CD4-positive, alpha-beta T cell treated with Interleukin-10 for 1 hour (primary cell): ENCODE measurements at regions not wholly inside any gene's neighbourhood (a gene's known extent, or its start where the extent isn't known, plus 50 kb on each side); places are given as distances from the start of the nearest gene placed in this dataset.
"Not testable (repeated sequence)": the region's sequence is repeated elsewhere in the genome, so short reads cannot be mapped to it uniquely, and the experiment has no call there.

Experiments
- DNase-seq: peaks from one replicate; pipeline ENCODE4 v3.0.0-alpha.2; 2020

DNA sequence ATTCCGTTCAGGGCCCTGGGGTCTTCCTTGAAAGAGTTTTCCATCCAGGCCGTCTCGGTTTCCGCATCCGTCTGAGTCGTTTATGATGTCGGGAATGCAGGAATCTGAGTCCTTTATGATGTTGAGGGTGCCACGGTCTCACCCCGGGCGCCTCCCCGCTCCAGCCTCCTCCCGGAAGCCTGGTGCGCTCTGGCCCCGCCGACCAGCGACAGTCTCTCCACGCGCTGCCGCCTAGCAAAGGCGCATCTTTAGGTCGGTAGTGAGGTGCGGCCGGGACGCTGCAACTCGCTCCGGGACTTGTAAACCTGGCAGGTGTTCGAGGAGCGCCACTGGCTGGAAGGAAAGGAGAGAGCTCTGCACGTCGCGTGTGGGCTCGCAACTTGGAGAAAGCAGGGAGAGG is 132.6 kb downstream of the FAM72C start:
- not testable (repeated sequence) for DNase-seq

DNA sequence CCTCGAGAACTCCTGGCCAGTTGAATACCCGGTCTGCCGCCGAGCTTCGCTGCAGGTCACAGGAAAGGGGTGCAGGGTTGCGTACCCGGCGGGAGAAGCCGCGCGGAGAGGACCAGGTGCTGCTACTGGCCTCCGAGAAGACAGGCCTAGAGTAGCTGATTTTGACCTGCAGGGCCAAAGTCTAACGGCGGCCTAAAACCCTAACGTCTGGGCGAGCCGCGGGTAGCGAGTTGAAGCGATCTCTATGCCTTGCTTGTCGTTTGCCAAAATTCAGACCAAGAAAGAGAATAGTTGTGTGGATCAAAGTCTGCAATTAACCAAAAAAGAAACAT is 133.2 kb downstream of the FAM72C start:
- DNase-seq, result not testable (repeated sequence)

DNA sequence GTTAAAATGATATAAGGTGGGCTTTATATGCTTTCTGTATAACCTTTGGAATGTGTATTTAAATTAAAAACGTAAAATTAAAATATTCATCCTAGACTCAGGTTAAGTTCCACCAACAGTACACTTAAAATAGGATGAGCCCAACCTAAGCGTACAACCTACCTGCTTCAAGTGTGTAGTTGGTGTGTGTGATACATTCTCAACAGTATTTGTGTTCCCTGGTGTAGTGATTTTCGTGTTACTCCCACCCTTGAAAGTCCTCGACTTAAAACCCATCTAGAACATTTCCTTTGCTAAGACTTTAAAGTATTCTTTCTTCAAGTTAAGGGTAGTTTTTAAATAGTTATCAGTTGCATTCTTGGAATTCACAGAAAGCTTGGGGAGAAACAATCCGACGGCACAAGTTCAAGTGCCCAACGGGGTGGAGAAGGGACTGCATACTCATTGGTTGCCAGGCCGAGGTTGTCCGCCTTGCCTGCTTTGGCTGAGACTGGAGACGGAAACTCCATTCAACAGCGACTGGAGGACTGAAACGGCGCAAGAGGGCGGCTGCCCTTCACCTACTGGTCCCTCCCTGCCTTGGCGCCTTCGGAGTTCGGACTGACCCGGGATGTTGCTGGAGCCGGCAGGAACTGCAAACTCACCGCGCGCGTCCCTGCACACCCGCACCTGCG is 133.7 kb downstream of the FAM72C start:
- DNase-seq, result not testable (repeated sequence)

GRCh38 chr1:143833376-143833775 is 138.4 kb downstream of the FAM72C start:
- not testable (repeated sequence) for DNase-seq

GRCh38 chr1:143832379-143832716 is 139.4 kb downstream of the FAM72C start:
- not testable (repeated sequence) for DNase-seq

GRCh38 chr1:143831479-143832378 is 140.1 kb downstream of the FAM72C start:
- not testable (repeated sequence) for DNase-seq

DNA sequence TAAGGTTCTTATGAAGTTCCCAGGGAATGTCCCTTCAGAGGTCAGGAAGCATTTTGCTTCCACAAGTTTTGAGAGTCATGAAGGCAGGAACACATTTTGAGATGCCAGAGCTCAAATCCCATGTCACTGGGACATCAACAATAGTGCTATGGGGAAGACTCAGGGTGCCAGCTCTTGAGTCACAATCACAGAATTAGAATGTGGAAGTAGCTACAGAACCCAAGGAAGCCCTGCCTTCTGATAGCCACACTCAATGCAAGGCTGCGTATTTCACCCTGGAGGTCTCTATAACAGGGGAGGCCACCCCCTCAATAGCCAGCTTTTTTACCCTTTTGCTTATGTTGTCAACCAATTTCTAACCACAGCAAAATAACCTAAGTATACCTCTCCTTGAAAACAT is 145.6 kb downstream of the FAM72C start:
- not testable (repeated sequence) for DNase-seq

GRCh38 chr1:143824266-143824665 is 147.5 kb downstream of the FAM72C start:
- DNase-seq, result not testable (repeated sequence)

DNA sequence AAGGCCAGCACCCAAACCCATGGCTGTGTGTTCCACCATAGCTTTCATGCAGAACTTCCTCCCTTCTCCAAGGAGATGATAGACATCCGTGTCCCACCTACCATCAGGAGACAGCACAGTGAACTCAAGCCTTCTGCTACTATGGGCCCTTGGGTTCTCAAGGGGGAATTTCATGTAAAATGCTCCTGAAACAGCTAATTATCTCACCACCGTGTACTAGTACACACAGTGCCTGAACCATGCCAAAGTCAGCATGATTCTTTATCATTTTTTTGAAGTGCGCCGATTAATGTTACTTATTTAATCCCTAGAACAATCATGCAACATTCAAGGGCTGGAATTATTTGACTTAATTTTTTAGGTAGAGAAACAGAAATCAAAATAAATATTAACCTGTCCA is 151.7 kb downstream of the FAM72C start:
- not testable (repeated sequence) for DNase-seq

- not testable (repeated sequence) for DNase-seq
Observed at GRCh38 chr1:143816369-143816768, 155.4 kb downstream of the FAM72C start.

GRCh38 chr1:143805374-143805773 is 166.4 kb downstream of the FAM72C start:
- not testable (repeated sequence) for DNase-seq

GRCh38 chr1:143804707-143805356 is 167.0 kb downstream of the FAM72C start:
- not testable (repeated sequence) for DNase-seq

DNA sequence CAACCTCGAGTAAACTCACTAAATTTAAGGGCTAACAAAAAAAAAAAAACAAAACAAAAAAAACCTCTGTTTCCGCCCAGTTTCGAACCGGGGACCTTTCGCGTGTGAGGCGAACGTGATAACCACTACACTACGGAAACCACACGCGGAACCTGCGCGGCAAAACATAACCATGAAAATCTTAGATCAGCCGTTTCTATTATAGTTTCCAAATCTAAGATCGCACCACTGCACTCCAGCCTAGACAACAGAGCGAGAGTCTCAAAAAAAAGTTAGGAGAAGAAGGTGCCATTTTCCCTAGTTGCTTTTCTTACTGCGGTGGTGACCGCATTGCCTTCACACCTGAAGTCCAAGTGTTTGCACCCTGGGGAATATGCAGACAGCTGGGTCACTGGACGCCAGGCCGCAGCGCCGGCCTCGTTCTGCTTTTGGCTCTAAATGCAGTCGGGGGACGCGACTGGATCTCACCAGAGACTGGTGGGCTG is 167.8 kb downstream of the FAM72C start:
- DNase-seq, result peak; percentile 44

- DNase-seq, result not testable (repeated sequence)
Observed at GRCh38 chr1:143803095-143803494, 168.7 kb downstream of the FAM72C start.

DNA sequence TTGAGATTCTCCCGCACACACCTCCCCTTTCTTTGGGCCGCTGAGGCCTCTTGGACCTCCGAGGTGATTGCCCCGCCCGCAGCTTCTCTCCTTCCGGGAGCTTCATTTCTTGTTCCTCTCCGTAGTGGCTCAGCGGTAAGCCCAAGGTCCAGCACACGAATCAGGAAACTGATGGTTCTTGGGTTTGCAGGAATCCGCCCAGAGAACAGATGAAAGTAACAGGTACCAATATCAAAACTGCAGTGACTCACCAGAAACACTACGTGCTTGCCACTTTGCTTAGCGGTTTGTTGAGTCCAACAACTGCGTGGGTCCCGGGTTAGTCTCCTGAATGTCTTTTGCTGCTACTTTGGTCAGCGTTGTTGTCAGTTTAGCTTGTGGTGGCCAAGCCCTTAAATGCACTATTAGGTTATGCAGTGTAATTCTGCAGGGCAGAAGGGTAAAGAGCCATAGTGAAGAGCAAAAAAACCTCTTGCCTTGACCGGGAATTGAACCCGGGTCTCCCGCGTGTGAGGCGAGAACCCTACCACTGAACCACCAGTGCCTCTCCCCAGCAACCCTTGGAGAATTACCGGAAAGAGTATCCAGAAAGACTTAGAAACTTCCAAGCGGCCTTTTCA is 172.1 kb downstream of the FAM72C start:
- DNase-seq, result not testable (repeated sequence)

DNA sequence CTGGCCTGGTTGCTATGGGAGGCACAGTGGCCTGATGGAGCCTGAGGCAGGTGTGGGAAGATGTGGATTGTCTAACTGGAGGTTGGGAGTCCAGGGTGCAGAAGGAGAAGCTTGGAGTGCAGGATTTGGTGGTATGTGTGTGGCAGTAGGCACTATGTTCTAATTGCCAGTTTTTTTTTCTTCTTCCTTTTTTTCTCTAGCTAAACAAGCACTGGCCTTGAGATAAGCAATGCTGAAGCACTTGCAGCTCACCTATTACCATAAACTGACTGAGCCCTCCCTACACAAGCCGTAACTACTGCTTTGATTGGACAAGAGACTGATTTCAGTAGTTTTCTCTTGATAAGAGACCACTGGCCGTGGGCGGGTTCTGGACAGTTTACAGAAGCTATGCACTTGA is 175.4 kb downstream of the FAM72C start:
- not testable (repeated sequence) for DNase-seq

GRCh38 chr1:143792047-143792937 is 179.5 kb downstream of the FAM72C start:
- not testable (repeated sequence) for DNase-seq

- not testable (repeated sequence) for DNase-seq
Observed at GRCh38 chr1:143786381-143786780, 185.4 kb downstream of the FAM72C start.

DNA sequence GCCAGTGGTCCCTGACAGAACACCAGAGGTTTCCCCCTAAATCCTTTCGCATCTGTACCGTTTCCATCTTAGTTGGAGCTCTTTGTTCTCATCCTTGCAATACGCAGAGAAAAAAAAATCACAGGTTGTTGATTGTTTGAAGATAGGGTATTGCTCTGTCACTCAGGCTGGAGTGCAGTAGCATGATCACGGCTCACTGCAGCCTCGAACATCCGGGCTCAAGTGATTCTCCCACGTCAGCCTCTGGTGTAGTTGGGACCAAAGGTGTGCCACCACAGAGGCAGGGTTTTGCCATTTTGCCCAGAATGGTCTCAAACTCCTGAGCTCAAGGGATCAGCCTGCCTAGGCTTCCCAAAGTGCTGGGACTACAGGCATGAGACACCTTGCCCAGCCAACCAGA is 185.9 kb downstream of the FAM72C start:
- not testable (repeated sequence) for DNase-seq

DNA sequence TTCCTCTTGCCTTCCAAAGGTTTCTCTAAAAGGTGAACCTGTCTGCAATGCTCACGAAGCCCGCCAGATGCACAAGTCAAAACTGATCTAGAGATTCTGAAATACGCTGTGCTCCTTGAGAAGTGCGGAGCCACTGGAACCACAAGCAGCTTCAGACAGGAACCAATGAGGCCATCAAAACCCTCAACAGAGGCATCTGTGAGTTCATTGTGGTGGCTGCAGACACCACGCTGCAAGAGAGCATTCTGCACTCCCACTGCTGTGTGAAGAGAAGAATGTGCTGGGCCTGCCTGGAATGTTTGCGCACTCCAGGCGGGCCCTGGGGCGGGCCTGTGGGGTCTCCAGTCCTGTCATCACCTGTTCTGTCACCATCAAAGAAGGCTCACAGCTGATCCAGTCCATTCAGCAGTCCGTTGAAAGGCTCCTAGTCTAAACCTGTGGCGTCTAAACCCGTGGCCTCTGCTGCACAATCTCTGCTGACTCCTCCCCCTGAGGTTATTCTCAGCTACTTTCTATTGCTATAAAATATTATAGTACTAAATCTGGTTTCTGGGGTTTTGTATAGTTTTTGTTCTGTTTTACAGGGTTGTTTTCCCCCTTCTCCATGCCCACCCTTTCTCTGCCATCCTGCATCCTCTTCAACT is 187.4 kb downstream of the FAM72C start:
- not testable (repeated sequence) for DNase-seq

DNA sequence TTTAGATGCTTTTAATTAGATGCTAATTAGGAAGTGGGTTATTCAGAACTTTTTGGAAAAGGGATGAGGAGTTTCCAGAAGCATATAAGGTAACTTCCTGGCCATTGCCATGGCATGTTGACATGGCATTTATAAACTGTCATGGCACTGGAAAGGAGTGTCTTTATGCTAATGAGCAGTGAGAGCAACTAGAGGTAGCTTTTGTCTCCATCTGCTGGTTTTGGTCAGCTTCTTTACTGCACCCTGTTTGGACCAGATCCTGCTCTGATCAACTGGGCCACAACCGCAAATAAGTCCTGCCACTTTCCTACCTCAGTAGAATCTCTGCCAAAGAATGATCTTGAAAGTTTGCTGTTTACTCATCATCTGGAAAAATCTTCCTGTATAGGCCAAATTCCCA is 193.6 kb downstream of the FAM72C start:
- DNase-seq, result not testable (repeated sequence)
